Panc1 (cell line): ENCODE measurements at regions not wholly inside any gene's neighbourhood (a gene's known extent, or its start where the extent isn't known, plus 50 kb on each side); places are given as distances from the start of the nearest gene placed in this dataset.

Experiments used
- ATAC-seq: fragments of 200-7000 bp; cut with Tn5 transposase; 2 replicates; pipeline ENCODE4 v1.9.1; 2020; ENCODE audit warnings: mild to moderate bottlenecking, moderate library complexity
- BruUV-seq: library from RNA; stranded (reverse); fragments of 400-500 nt; replicated peaks from 2 replicates; lab custom pipeline; 2021; lab: Mats Ljungman, UMichigan
- CTCF ChIA-PET: fragments of 300-600 bp; sonication (Branson Sonifier 250); formaldehyde crosslinking; loops from one replicate; lab custom pipeline; 2022; ENCODE audit warnings: antibody characterized with exemption; lab: Charles Lee
- POLR2A ChIA-PET: fragments of 300-600 bp; sonication (Branson Sonifier 250); formaldehyde crosslinking; loops from one replicate; lab custom pipeline; 2022; ENCODE audit warnings: antibody characterized with exemption; lab: Charles Lee
- DNase-seq: peaks from one replicate; pipeline ENCODE4 v3.0.0-alpha.2; 2010; ENCODE audit warnings: low read depth, low spot score
- H3K27ac ChIP-seq: 2 replicates; pipeline ENCODE4 v1.5.1; 2011; ENCODE audit warnings: mild to moderate bottlenecking, low read length, inconsistent platforms
- H3K27me3 ChIP-seq: fragments of 200-500 bp; sonication (Bioruptor generic); 2 replicates; pipeline ENCODE4 v1.6.0; 2014; ENCODE audit warnings: low read length, inconsistent platforms; ENCODE audit not compliant: control insufficient read depth, insufficient read depth
- H3K36me3 ChIP-seq: fragments of 200-500 bp; sonication (Bioruptor generic); 2 replicates; pipeline ENCODE4 v1.5.1; 2014; ENCODE audit warnings: inconsistent platforms, mild to moderate bottlenecking, low read length, moderate library complexity; ENCODE audit not compliant: control insufficient read depth, insufficient read depth
- H3K4me1 ChIP-seq: 2 replicates; pipeline ENCODE4 v1.5.1; 2011; ENCODE audit warnings: inconsistent platforms, mild to moderate bottlenecking, low read length, moderate library complexity; ENCODE audit not compliant: control insufficient read depth, insufficient read depth
- H3K4me3 ChIP-seq, 2 experiments: 2 replicates each; pipeline ENCODE4 v1.5.1; 2011 to 2012; ENCODE audit warnings: low read depth in 2 of 2, low read length in 2 of 2, mild to moderate bottlenecking in 2 of 2, inconsistent platforms in 1 of 2, moderate library complexity in 1 of 2
- H3K9me3 ChIP-seq: fragments of 200-500 bp; sonication (Bioruptor generic); 2 replicates; pipeline ENCODE4 v1.5.1; 2014; ENCODE audit warnings: low read depth, mild to moderate bottlenecking, inconsistent platforms, low read length, moderate library complexity; ENCODE audit not compliant: control insufficient read depth, insufficient read depth
- POLR2AphosphoS5 ChIP-seq: IDR thresholded peaks from 2 replicates; pipeline ENCODE4 v1.6.1; 2012; ENCODE audit warnings: mild to moderate bottlenecking, low read depth, low read length, moderate library complexity
- SIN3A ChIP-seq: IDR thresholded peaks from 2 replicates; pipeline ENCODE4 v1.6.1; 2012; ENCODE audit warnings: low read depth, mild to moderate bottlenecking, low read length, moderate library complexity, borderline replicate concordance; ENCODE audit not compliant: insufficient read depth
- TCF7L2 ChIP-seq: IDR thresholded peaks from 2 replicates; pipeline ENCODE4 v1.6.1; 2011; ENCODE audit warnings: mild to moderate bottlenecking, low read depth, low read length, inconsistent platforms
- in situ Hi-C: cut with HindIII; loops from 2 replicates; pipeline ENCODE4 v1.10.0; 2016; ENCODE audit warnings: low sequenced_read_pairs, low pct_unique_long_range_greater_than_20kb
- intact Hi-C: fragments of 100-400 bp; cut with micrococcal nuclease; formaldehyde crosslinking; loops from one replicate; pipeline ENCODE4 v1.10.0; 2022; ENCODE audit not compliant: unreplicated experiment
- TF ChIP-seq, protein P1 (sequence below), 2 experiments: IDR thresholded peaks; 2 replicates each; pipeline ENCODE4 v1.6.1; 2011 to 2012; ENCODE audit warnings: low read depth in 2 of 2, control low read depth in 1 of 2, low read length in 1 of 2, mild to moderate bottlenecking in 1 of 2, moderate library complexity in 1 of 2; ENCODE audit not compliant: insufficient read depth in 1 of 2
- TF ChIP-seq, protein P2 (sequence below): fragments of 450-650 bp; IDR thresholded peaks from 2 replicates; pipeline ENCODE4 v1.5.1; 2017; ENCODE audit warnings: mild to moderate bottlenecking

DNA sequence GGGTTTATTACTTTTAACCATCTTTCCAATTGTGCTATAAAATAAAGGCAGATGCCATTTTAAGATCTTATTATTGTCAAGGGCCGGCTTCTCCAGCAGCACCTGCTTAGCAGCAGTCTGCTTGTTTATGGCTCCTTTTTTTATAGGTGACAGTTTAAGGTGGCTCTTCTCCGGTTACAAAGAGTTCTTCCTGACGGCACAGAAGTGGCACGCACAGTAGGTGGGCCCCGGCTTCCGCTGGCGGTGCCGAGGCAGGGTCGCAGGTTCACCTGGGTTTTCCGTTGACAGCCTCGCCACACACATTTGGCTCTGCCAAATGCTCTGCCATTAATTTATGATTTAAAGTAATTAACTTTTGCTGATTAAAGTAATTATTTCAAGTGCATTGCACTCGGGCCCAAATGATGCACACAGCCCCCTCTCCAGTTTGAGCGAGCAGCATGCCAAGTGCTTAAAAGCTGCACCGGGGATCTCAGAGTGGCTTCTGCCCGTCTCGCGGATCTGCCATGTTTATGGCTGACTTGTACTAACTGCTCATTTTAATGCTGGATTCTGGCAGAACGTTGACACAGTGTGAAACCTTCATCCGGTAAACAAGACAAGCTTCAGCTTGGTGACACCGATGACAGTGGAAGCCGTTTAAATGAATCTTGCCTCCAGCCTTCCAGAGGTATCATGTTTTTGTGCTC lies 355.1 kb upstream of the MKI67 start:
- Histone ChIP-seq H3K27me3 (peaks cover 2% of the 10 kb centered on the region; the same call in 1 of the 2 replicates), H3K4me3 (no peak overlapping the region), H3K27ac (no peak overlapping the region), H3K9me3 (no peaks in the 10 kb centered on the region), H3K36me3 (no peaks in the 10 kb centered on the region), H3K4me1 (no peaks in the 10 kb centered on the region)
- CTCF ChIA-PET: no interaction called here
- POLR2A ChIA-PET: no interaction called here
- intact Hi-C loops (no loop called here), in situ Hi-C loops (no loop called here)
- ATAC-seq: no peak
- no peak for DNase-seq
- BruUV-seq: no TSS peak
- TF ChIP-seq, protein P1, sequence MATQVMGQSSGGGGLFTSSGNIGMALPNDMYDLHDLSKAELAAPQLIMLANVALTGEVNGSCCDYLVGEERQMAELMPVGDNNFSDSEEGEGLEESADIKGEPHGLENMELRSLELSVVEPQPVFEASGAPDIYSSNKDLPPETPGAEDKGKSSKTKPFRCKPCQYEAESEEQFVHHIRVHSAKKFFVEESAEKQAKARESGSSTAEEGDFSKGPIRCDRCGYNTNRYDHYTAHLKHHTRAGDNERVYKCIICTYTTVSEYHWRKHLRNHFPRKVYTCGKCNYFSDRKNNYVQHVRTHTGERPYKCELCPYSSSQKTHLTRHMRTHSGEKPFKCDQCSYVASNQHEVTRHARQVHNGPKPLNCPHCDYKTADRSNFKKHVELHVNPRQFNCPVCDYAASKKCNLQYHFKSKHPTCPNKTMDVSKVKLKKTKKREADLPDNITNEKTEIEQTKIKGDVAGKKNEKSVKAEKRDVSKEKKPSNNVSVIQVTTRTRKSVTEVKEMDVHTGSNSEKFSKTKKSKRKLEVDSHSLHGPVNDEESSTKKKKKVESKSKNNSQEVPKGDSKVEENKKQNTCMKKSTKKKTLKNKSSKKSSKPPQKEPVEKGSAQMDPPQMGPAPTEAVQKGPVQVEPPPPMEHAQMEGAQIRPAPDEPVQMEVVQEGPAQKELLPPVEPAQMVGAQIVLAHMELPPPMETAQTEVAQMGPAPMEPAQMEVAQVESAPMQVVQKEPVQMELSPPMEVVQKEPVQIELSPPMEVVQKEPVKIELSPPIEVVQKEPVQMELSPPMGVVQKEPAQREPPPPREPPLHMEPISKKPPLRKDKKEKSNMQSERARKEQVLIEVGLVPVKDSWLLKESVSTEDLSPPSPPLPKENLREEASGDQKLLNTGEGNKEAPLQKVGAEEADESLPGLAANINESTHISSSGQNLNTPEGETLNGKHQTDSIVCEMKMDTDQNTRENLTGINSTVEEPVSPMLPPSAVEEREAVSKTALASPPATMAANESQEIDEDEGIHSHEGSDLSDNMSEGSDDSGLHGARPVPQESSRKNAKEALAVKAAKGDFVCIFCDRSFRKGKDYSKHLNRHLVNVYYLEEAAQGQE (IDR thresholded peaks at IDR 0.05; ENCODE audit: insufficient read depth in 1 of 2, low read depth in 2 of 2, low read length in 1 of 2): no peak
- no peak for TF ChIP-seq POLR2AphosphoS5
- TF ChIP-seq, protein P2, sequence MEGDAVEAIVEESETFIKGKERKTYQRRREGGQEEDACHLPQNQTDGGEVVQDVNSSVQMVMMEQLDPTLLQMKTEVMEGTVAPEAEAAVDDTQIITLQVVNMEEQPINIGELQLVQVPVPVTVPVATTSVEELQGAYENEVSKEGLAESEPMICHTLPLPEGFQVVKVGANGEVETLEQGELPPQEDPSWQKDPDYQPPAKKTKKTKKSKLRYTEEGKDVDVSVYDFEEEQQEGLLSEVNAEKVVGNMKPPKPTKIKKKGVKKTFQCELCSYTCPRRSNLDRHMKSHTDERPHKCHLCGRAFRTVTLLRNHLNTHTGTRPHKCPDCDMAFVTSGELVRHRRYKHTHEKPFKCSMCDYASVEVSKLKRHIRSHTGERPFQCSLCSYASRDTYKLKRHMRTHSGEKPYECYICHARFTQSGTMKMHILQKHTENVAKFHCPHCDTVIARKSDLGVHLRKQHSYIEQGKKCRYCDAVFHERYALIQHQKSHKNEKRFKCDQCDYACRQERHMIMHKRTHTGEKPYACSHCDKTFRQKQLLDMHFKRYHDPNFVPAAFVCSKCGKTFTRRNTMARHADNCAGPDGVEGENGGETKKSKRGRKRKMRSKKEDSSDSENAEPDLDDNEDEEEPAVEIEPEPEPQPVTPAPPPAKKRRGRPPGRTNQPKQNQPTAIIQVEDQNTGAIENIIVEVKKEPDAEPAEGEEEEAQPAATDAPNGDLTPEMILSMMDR: no peak
- TF ChIP-seq TCF7L2: no peak
- TF ChIP-seq SIN3A: no peak

DNA sequence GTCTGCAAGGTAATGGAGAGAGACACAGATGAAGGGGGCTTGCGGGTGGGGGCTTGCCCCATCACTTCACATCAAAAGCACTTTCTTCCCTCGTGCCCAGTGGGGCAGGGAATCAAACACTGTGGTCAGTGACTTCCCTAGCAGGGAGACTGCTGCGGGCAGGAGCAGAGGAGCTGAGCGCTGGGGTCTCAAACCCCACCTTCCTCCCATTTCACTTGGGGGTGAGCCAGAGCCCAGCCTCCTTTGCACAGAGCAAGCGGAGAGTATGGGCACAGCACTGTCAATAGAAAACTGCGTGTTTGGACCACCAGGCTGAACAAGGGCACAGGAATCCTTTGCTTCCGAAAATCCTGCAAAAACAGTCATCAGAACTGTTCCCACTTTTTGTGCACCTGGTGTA lies 355.8 kb upstream of the MKI67 start:
- in situ Hi-C loops (no loop called here), intact Hi-C loops (no loop called here)
- no TSS peak for BruUV-seq
- Histone ChIP-seq H3K27ac (no peak overlapping the region), H3K4me3 (no peak overlapping the region), H3K27me3 (peaks cover 2% of the 10 kb centered on the region; the same call in 1 of the 2 replicates), H3K36me3 (no peaks in the 10 kb centered on the region), H3K9me3 (no peaks in the 10 kb centered on the region), H3K4me1 (no peaks in the 10 kb centered on the region)
- ATAC-seq (no peak), DNase-seq (no peak)
- TF ChIP-seq, protein P1 (IDR thresholded peaks at IDR 0.05; ENCODE audit: insufficient read depth in 1 of 2, low read depth in 2 of 2, low read length in 1 of 2): no peak
- ChIA-PET POLR2A (no interaction called here), CTCF (no interaction called here)
